Mesendoderm (in vitro differentiated cells): ENCODE measurements at regions not wholly inside any gene's neighbourhood (a gene's known extent, or its start where the extent isn't known, plus 50 kb on each side); places are given as distances from the start of the nearest gene placed in this dataset.

Source experiments
- DNase-seq: peaks from one replicate; pipeline ENCODE4 v3.0.0; 2013
- H2AK5ac ChIP-seq: 2 replicates; pipeline ENCODE4 v1.6.1; 2013; ENCODE audit warnings: low read length, inconsistent platforms
- H2BK120ac ChIP-seq: 2 replicates; pipeline ENCODE4 v1.6.1; 2013; ENCODE audit warnings: low read depth, mild to moderate bottlenecking, low read length, moderate library complexity, mixed read lengths
- H2BK15ac ChIP-seq: replicated peaks from 2 replicates; pipeline ENCODE4 v1.6.1; 2013; ENCODE audit warnings: low read depth, mild to moderate bottlenecking, moderate library complexity
- H2BK5ac ChIP-seq: 2 replicates; pipeline ENCODE4 v1.6.1; 2013; ENCODE audit warnings: low read length, inconsistent platforms
- H3K18ac ChIP-seq: 2 replicates; pipeline ENCODE4 v1.6.1; 2013; ENCODE audit warnings: mild to moderate bottlenecking, low read length, mixed read lengths
- H3K23ac ChIP-seq: one replicate; pipeline ENCODE4 v1.6.1; 2013; ENCODE audit warnings: low read length
- H3K27ac ChIP-seq: 2 replicates; pipeline ENCODE4 v1.5.1; 2013; ENCODE audit warnings: low read depth, mild to moderate bottlenecking, inconsistent platforms, low read length, moderate library complexity
- H3K27me3 ChIP-seq: 2 replicates; pipeline ENCODE4 v1.6.1; 2013; ENCODE audit warnings: low read length, control low read depth, mild to moderate bottlenecking, inconsistent platforms; ENCODE audit not compliant: insufficient read depth, poor library complexity
- H3K36me3 ChIP-seq: 2 replicates; pipeline ENCODE4 v1.6.1; 2013; ENCODE audit warnings: low read length, inconsistent platforms; ENCODE audit not compliant: control insufficient read depth, insufficient read depth
- H3K4ac ChIP-seq: one replicate; pipeline ENCODE4 v1.6.1; 2013; ENCODE audit warnings: low read depth, mild to moderate bottlenecking, low read length, moderate library complexity
- H3K4me1 ChIP-seq: 2 replicates; pipeline ENCODE4 v1.6.1; 2013; ENCODE audit warnings: low read depth, low read length, inconsistent platforms; ENCODE audit not compliant: control insufficient read depth
- H3K4me2 ChIP-seq: 2 replicates; pipeline ENCODE4 v1.6.1; 2013; ENCODE audit warnings: low read length
- H3K4me3 ChIP-seq: 2 replicates; pipeline ENCODE4 v1.5.1; 2013; ENCODE audit warnings: mild to moderate bottlenecking, low read length
- H3K56ac ChIP-seq: one replicate; pipeline ENCODE4 v1.6.1; 2013; ENCODE audit warnings: low read length
- H3K79me1 ChIP-seq: 2 replicates; pipeline ENCODE4 v1.6.1; 2013; ENCODE audit warnings: low read length, inconsistent platforms
- H3K79me2 ChIP-seq: 2 replicates; pipeline ENCODE4 v1.6.1; 2013; ENCODE audit warnings: mild to moderate bottlenecking, low read length; ENCODE audit not compliant: control insufficient read depth, insufficient read depth
- H3K9ac ChIP-seq: 2 replicates; pipeline ENCODE4 v1.6.1; 2013; ENCODE audit warnings: low read length, inconsistent platforms
- H4K5ac ChIP-seq: one replicate; pipeline ENCODE4 v1.6.1; 2013; ENCODE audit warnings: low read length
- H4K8ac ChIP-seq: one replicate; pipeline ENCODE4 v1.6.1; 2013; ENCODE audit warnings: low read depth, mild to moderate bottlenecking, control low read depth, low read length, moderate library complexity
- WGBS: extraction: QIAGEN DNeasy Blood & Tissue Kit; methylation state at CpG from one replicate; pipeline ENCODE4 v1.1.7; 2013; ENCODE audit warnings: low lambda C conversion rate, missing lambda C conversion rate; ENCODE audit not compliant: insufficient coverage; ENCODE audit errors: extremely low coverage; 5-methylcytosine and 5-hydroxymethylcytosine counted together

DNA sequence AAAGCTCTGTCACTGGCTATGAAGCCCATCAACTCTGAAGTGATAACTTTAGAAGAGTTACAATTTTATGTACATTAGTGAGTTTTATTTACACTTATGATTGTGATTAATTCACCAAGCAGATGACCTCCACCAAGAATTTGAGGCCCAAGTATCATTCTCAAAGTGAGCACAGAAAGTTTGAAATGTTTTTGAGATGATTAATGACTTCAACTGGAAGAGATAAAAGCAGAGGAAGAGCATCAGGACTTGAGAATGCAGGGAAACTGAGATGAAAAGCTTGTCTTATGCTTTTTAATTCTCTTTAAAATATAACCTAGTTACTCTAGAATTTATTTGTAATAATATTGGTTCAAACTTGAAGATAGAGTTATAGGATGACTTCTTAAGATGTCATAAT lies 112.8 kb upstream of the H2AZ1 start:
- H3K4ac ChIP-seq: no peak overlapping the region
- no peaks in the 10 kb centered on the region for H3K27me3 ChIP-seq
- H3K18ac ChIP-seq: no peak overlapping the region
- no peak overlapping the region for H3K56ac ChIP-seq
- H3K4me2 ChIP-seq: no peak overlapping the region
- no peak overlapping the region for H2AK5ac ChIP-seq
- no peak overlapping the region for H2BK15ac ChIP-seq
- H3K79me1 ChIP-seq: no peaks in the 10 kb centered on the region
- no peaks in the 10 kb centered on the region for H3K36me3 ChIP-seq
- no peak overlapping the region for H3K4me3 ChIP-seq
- H4K8ac ChIP-seq: no peak overlapping the region
- no peaks in the 10 kb centered on the region for H3K4me1 ChIP-seq
- no peaks in the 10 kb centered on the region for H3K79me2 ChIP-seq
- no peak for DNase-seq
- no peak overlapping the region for H3K27ac ChIP-seq
- H3K9ac ChIP-seq: no peak overlapping the region
- H2BK120ac ChIP-seq: no peak overlapping the region
- no peak overlapping the region for H2BK5ac ChIP-seq
- H3K23ac ChIP-seq: no peak overlapping the region
- no peak overlapping the region for H4K5ac ChIP-seq

DNA sequence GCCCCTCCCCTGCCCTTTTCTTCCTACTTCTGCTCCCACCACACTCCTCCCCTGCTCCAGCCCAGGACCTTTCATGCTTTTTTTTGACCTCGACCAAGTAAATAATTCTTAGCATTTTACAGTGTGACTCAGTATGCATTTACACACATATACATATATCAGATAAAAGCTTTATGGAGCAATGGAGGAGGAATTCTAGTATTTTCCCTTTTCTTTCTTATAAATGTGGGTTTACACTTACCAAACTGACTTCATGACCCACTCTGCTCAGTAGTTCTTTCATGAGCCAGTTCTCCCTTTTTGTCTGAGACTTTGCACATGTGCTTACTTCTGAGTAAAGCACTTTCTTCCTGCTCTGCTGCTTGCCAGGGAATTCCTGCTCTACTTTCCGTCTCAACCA lies 111.8 kb upstream of the H2AZ1 start:
- H3K27ac ChIP-seq: no peak overlapping the region
- no peak for DNase-seq

DNA sequence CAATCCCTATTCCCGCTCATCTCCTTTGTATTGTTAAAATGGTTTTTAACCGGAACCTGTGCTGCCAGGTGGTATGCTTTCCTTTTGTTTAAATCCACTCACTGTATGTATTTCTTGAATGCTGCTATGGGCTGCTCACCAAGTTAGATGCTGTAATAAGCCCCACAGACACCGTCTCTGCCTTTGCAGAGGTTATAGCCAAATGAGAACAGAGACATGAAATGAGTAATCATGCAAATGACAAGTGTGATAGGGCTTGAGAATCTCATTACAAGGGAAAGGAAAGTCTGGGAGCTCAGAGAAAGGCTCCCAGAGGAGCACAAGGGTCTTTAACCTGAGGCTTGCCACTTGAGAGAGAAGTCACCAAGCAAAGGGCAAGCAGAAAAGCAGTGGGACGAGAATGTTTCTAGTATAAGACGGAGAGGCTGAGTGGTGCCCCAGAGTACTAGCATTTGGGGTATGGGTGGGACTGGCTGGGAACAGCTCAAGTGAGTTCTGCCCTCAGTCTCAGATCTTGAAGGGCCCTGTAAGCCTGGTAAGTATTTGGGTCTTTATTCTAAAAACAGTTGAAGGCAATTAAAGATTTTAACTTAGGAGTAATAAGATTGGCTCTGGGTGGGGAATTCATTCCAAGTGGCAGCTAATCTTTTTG lies 110.8 kb upstream of the H2AZ1 start:
- no peak overlapping the region for H3K18ac ChIP-seq

More for the DNA sequence above, 111.8 kb upstream of the H2AZ1 start:
- no peak overlapping the region for H3K4me2 ChIP-seq
- H3K23ac ChIP-seq: no peak overlapping the region
- no peak overlapping the region for H3K4ac ChIP-seq
- H3K79me2 ChIP-seq: no peaks in the 10 kb centered on the region
- H4K8ac ChIP-seq: no peak overlapping the region
- no peak overlapping the region for H2BK120ac ChIP-seq
- no peak overlapping the region for H3K9ac ChIP-seq
- H2BK5ac ChIP-seq: no peak overlapping the region
- no peak overlapping the region for H3K4me3 ChIP-seq
- H3K27me3 ChIP-seq: no peaks in the 10 kb centered on the region
- no peak overlapping the region for H2AK5ac ChIP-seq
- no CpG with 5 or more reads among the region's 2 CpGs for WGBS
- no peak overlapping the region for H3K56ac ChIP-seq
- H3K4me1 ChIP-seq: no peaks in the 10 kb centered on the region
- no peak overlapping the region for H3K18ac ChIP-seq
- no peak overlapping the region for H2BK15ac ChIP-seq
- H4K5ac ChIP-seq: no peak overlapping the region
- no peaks in the 10 kb centered on the region for H3K36me3 ChIP-seq
- no peaks in the 10 kb centered on the region for H3K79me1 ChIP-seq

DNA sequence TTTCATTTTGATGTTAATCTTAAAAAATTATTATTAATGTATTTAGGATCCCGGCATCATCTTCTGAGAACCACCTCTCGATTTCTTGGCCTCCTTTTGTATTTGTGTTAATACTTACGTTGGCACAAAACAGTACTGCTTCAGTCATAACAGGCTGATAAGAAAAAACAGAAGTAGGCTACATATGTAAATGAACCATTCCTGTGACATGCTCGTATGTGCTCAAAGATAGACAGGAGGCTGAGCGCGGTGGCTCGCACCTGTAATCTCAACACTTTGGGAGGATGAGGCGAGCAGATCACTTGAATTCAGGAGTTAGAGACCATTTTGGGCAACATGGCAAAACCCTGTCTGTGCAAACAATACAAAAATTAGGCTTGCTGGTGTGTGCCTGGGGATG lies 109.4 kb upstream of the H2AZ1 start:
- H3K23ac ChIP-seq: no peak overlapping the region
- H2BK15ac ChIP-seq: no peak overlapping the region
- no CpG with 5 or more reads among the region's 8 CpGs for WGBS

More for the DNA sequence above, 110.8 kb upstream of the H2AZ1 start:
- no peak overlapping the region for H3K4me2 ChIP-seq
- no peak overlapping the region for H2AK5ac ChIP-seq
- no peaks in the 10 kb centered on the region for H3K27me3 ChIP-seq
- H3K27ac ChIP-seq: no peak overlapping the region
- no peaks in the 10 kb centered on the region for H3K79me1 ChIP-seq
- no peak overlapping the region for H2BK15ac ChIP-seq
- no peaks in the 10 kb centered on the region for H3K36me3 ChIP-seq
- no peak overlapping the region for H2BK120ac ChIP-seq
- H3K23ac ChIP-seq: no peak overlapping the region
- WGBS: no CpG with 5 or more reads among the region's 5 CpGs
- DNase-seq: no peak
- H3K56ac ChIP-seq: no peak overlapping the region
- no peaks in the 10 kb centered on the region for H3K79me2 ChIP-seq
- no peak overlapping the region for H3K4me3 ChIP-seq
- H3K4ac ChIP-seq: no peak overlapping the region
- H4K5ac ChIP-seq: no peak overlapping the region
- no peak overlapping the region for H4K8ac ChIP-seq
- H2BK5ac ChIP-seq: no peak overlapping the region
- H3K4me1 ChIP-seq: no peaks in the 10 kb centered on the region
- H3K9ac ChIP-seq: no peak overlapping the region

DNA sequence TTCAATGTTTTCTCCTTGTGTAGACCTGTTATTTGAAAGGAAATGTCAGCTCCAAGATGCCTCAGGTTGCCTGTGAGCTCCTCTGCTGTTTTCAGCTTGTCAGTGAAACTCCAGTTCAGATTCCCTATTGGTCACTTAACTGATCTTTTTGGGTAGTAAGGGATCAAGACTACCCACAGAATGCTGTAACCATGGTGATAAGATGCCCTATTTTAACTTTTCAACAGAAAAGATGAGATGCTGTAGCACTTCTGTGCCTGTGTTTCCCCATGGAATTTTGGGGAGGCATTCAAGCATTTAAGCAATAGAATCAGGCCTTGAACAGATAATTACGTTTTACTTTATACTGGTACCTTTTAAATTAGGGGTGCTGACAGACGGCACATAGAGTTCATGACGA lies 106.6 kb upstream of the H2AZ1 start:
- Histone ChIP-seq H3K4me3 (no peak overlapping the region), H4K5ac (no peak overlapping the region), H3K23ac (no peak overlapping the region), H2AK5ac (no peak overlapping the region), H3K4me1 (no peaks in the 10 kb centered on the region), H4K8ac (no peak overlapping the region), H3K27me3 (no peaks in the 10 kb centered on the region), H3K79me1 (no peaks in the 10 kb centered on the region), H3K27ac (no peak overlapping the region), H3K4ac (no peak overlapping the region), H3K36me3 (no peaks in the 10 kb centered on the region), H3K9ac (no peak overlapping the region), H2BK120ac (no peak overlapping the region), H2BK15ac (no peak overlapping the region), H3K4me2 (no peak overlapping the region), H3K56ac (no peak overlapping the region), H2BK5ac (no peak overlapping the region), H3K79me2 (no peaks in the 10 kb centered on the region), H3K18ac (no peak overlapping the region)
- DNase-seq: no peak
- no CpG with 5 or more reads among the region's 3 CpGs for WGBS

More for the DNA sequence above, 109.4 kb upstream of the H2AZ1 start:
- H3K4me2 ChIP-seq: no peak overlapping the region
- no peak overlapping the region for H3K4me3 ChIP-seq
- no peak overlapping the region for H3K9ac ChIP-seq
- H4K5ac ChIP-seq: no peak overlapping the region
- H2AK5ac ChIP-seq: no peak overlapping the region
- no peaks in the 10 kb centered on the region for H3K79me2 ChIP-seq
- no peaks in the 10 kb centered on the region for H3K79me1 ChIP-seq
- no peak overlapping the region for H3K56ac ChIP-seq
- H2BK5ac ChIP-seq: no peak overlapping the region
- DNase-seq: no peak
- no peak overlapping the region for H3K4ac ChIP-seq
- no peaks in the 10 kb centered on the region for H3K36me3 ChIP-seq
- no peaks in the 10 kb centered on the region for H3K4me1 ChIP-seq
- no peak overlapping the region for H3K27ac ChIP-seq
- H3K18ac ChIP-seq: no peak overlapping the region
- no peak overlapping the region for H2BK120ac ChIP-seq
- H3K27me3 ChIP-seq: no peaks in the 10 kb centered on the region
- H4K8ac ChIP-seq: no peak overlapping the region

DNA sequence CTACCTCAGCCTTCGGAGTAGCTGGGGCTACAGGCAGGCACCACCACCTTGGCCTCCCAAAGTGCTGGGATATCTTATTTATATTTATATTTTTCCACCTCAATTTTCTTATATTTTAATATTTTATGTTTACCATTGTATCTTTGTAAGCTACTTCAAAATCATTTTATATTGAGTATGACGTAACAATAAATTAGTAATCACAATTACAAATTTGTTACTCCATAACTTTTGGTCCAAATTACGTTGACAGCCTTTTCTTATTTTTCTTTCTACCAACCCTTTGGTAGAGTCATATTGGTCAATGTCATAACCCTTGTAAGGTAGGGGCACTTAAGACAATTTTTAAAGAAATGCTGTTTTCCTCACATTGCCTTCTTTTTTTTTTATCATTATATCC lies 104.0 kb upstream of the H2AZ1 start:
- Histone ChIP-seq H3K79me2 (no peaks in the 10 kb centered on the region), H3K18ac (no peak overlapping the region)
- no CpG with 5 or more reads among the region's 3 CpGs for WGBS

More for the DNA sequence above, 104.0 kb upstream of the H2AZ1 start:
- Histone ChIP-seq H2BK15ac (no peak overlapping the region), H3K9ac (no peak overlapping the region), H3K23ac (no peak overlapping the region), H3K4me2 (no peak overlapping the region), H3K27me3 (no peaks in the 10 kb centered on the region), H3K79me1 (no peaks in the 10 kb centered on the region), H2AK5ac (no peak overlapping the region), H3K4me3 (no peak overlapping the region), H3K36me3 (no peaks in the 10 kb centered on the region), H3K56ac (no peak overlapping the region), H4K8ac (no peak overlapping the region), H2BK120ac (no peak overlapping the region), H3K4ac (no peak overlapping the region), H3K4me1 (no peaks in the 10 kb centered on the region), H4K5ac (no peak overlapping the region), H2BK5ac (no peak overlapping the region), H3K27ac (no peak overlapping the region)
- no peak for DNase-seq
